Liver (tissue), 7 donors: ENCODE measurements at regions not wholly inside any gene's neighbourhood (a gene's known extent, or its start where the extent isn't known, plus 50 kb on each side); places are given as distances from the start of the nearest gene placed in this dataset.

Source experiments
- DNase-seq: peaks from one replicate; pipeline ENCODE4 v3.0.0-alpha.2; 2017; ENCODE audit warnings: low spot score
- H3K27ac ChIP-seq, 2 donors: one replicate each; pipeline ENCODE4 v1.7.0; 2013; ENCODE audit warnings: inconsistent platforms in 2 of 2, low read length in 2 of 2, control low read depth in 1 of 2, low read depth in 1 of 2, mild to moderate bottlenecking in 1 of 2
- H3K27me3 ChIP-seq, 4 donors: one replicate each; pipeline versions ENCODE4 v1.6.1 to v1.7.0; 2013; ENCODE audit warnings: low read length in 3 of 4, inconsistent platforms in 1 of 4, mild to moderate bottlenecking in 1 of 4, moderate library complexity in 1 of 4; ENCODE audit not compliant: control insufficient read depth in 4 of 4, insufficient read depth in 4 of 4
- H3K36me3 ChIP-seq, 4 donors: one replicate each; pipeline versions ENCODE4 v1.6.1 to v1.7.0; 2013; ENCODE audit warnings: low read length in 3 of 4, mild to moderate bottlenecking in 3 of 4, low read depth in 1 of 4, moderate library complexity in 1 of 4; ENCODE audit not compliant: control insufficient read depth in 4 of 4, insufficient read depth in 3 of 4
- H3K4me1 ChIP-seq, 4 donors: one replicate each; pipeline versions ENCODE4 v1.6.1 to v1.7.0; 2013; ENCODE audit warnings: low read length in 3 of 4, mild to moderate bottlenecking in 3 of 4, moderate library complexity in 1 of 4; ENCODE audit not compliant: control insufficient read depth in 4 of 4, insufficient read depth in 4 of 4
- H3K4me3 ChIP-seq, 3 donors: one replicate each; pipeline versions ENCODE4 v1.6.1 to v1.7.0; 2013; ENCODE audit warnings: low read length in 3 of 3, control low read depth in 1 of 3, low read depth in 1 of 3, mild to moderate bottlenecking in 1 of 3
- H3K9ac ChIP-seq, 2 donors: one replicate each; pipeline ENCODE4 v1.7.0; 2013; ENCODE audit warnings: low read length in 2 of 2, mild to moderate bottlenecking in 2 of 2, moderate library complexity in 2 of 2, control low read depth in 1 of 2, low read depth in 1 of 2
- H3K9me3 ChIP-seq, 4 donors: one replicate each; pipeline versions ENCODE4 v1.6.1 to v1.7.0; 2013; ENCODE audit warnings: low read length in 3 of 4; ENCODE audit not compliant: control insufficient read depth in 4 of 4
- EGR1 ChIP-seq, 2 donors: IDR thresholded peaks; 2 replicates each; pipeline ENCODE4 v1.6.1; 2016 to 2018; ENCODE audit warnings: antibody characterized with exemption in 2 of 2, low read depth in 2 of 2
- FOXA1 ChIP-seq: IDR thresholded peaks from 2 replicates; pipeline ENCODE4 v1.6.1; 2016; ENCODE audit warnings: antibody characterized with exemption
- FOXA2 ChIP-seq: IDR thresholded peaks from 2 replicates; pipeline ENCODE4 v1.6.1; 2016; ENCODE audit warnings: antibody characterized with exemption
- GABPA ChIP-seq, 2 donors: IDR thresholded peaks in 1 of 2; conservative IDR thresholded peaks in 1 of 2; 2 replicates each; pipeline ENCODE4 v1.6.1; 2016; ENCODE audit warnings: antibody characterized with exemption in 2 of 2, mild to moderate bottlenecking in 1 of 2, moderate library complexity in 1 of 2
- HNF4A ChIP-seq, 2 donors: conservative IDR thresholded peaks; 2 replicates each; pipeline ENCODE4 v1.6.1; 2016; ENCODE audit warnings: antibody characterized with exemption in 2 of 2, mild to moderate bottlenecking in 2 of 2
- HNF4G ChIP-seq: IDR thresholded peaks from 2 replicates; pipeline ENCODE4 v1.6.1; 2016; ENCODE audit warnings: antibody characterized with exemption
- JUND ChIP-seq, 2 donors: IDR thresholded peaks; 2 replicates each; pipeline ENCODE4 v1.6.1; 2016; ENCODE audit warnings: antibody characterized with exemption in 2 of 2
- NR2F2 ChIP-seq: IDR thresholded peaks from 2 replicates; pipeline ENCODE4 v1.6.1; 2016; ENCODE audit warnings: antibody characterized with exemption
- RAD21 ChIP-seq, 2 donors: IDR thresholded peaks; 2 replicates each; pipeline ENCODE4 v1.6.1; 2016; ENCODE audit warnings: antibody characterized with exemption in 2 of 2, mild to moderate bottlenecking in 2 of 2
- RXRA ChIP-seq, 2 donors: IDR thresholded peaks; 2 replicates each; pipeline ENCODE4 v1.6.1; 2017 to 2018; ENCODE audit warnings: antibody characterized with exemption in 2 of 2, mild to moderate bottlenecking in 1 of 2
- SP1 ChIP-seq: IDR thresholded peaks from 2 replicates; pipeline ENCODE4 v1.6.1; 2018; ENCODE audit warnings: antibody characterized with exemption, mild to moderate bottlenecking
- TAF1 ChIP-seq: conservative IDR thresholded peaks from 2 replicates; pipeline ENCODE4 v1.6.1; 2016; ENCODE audit warnings: antibody characterized with exemption, mild to moderate bottlenecking
- YY1 ChIP-seq: IDR thresholded peaks from 2 replicates; pipeline ENCODE4 v1.6.1; 2016; ENCODE audit warnings: antibody characterized with exemption, mild to moderate bottlenecking
- TF ChIP-seq, protein P1 (sequence below): IDR thresholded peaks from 2 replicates; pipeline ENCODE4 v1.6.1; 2016; ENCODE audit warnings: antibody characterized with exemption, mild to moderate bottlenecking
- TF ChIP-seq, protein P2 (sequence below): IDR thresholded peaks from 2 replicates; pipeline ENCODE4 v1.6.1; 2016; ENCODE audit warnings: antibody characterized with exemption
- TF ChIP-seq, protein P3 (sequence below): IDR thresholded peaks from 2 replicates; pipeline ENCODE4 v1.6.1; 2016; ENCODE audit warnings: antibody characterized with exemption
- TF ChIP-seq, protein P4 (sequence below): fragments of 150-350 bp; IDR thresholded peaks from 2 replicates; pipeline ENCODE4 v1.5.1; 2017; ENCODE audit warnings: improper control_type of control experiment, low read depth, low read length; ENCODE audit not compliant: missing input control
- TF ChIP-seq, protein P5 (sequence below): IDR thresholded peaks from 2 replicates; pipeline ENCODE4 v1.6.1; 2016; ENCODE audit warnings: antibody characterized with exemption
- donor health status: healthy.
- donor health status: healthy.
- donor health status: healthy.
- donor health status: healthy.

DNA sequence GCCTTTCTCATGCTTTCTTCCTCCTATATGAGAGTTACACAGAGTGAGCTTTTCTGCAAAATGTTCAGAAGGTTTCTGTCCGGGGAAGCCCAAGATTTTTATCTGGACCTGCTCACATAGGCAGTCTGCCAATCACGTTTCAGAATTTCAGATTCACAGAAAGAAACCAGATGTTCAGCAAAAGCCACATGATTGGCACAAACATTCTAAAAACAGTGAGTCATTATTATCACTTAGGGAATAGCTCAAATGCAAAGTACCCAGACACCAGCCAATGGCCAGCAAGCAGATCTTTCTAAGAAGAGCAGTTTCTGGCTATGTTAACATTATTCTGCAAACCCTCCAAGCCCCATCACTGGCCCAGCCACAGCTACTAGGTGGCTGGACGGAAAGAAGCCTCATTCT lies 1558.5 kb upstream of the TMEM132C start (continued):
- TF ChIP-seq, protein P1, sequence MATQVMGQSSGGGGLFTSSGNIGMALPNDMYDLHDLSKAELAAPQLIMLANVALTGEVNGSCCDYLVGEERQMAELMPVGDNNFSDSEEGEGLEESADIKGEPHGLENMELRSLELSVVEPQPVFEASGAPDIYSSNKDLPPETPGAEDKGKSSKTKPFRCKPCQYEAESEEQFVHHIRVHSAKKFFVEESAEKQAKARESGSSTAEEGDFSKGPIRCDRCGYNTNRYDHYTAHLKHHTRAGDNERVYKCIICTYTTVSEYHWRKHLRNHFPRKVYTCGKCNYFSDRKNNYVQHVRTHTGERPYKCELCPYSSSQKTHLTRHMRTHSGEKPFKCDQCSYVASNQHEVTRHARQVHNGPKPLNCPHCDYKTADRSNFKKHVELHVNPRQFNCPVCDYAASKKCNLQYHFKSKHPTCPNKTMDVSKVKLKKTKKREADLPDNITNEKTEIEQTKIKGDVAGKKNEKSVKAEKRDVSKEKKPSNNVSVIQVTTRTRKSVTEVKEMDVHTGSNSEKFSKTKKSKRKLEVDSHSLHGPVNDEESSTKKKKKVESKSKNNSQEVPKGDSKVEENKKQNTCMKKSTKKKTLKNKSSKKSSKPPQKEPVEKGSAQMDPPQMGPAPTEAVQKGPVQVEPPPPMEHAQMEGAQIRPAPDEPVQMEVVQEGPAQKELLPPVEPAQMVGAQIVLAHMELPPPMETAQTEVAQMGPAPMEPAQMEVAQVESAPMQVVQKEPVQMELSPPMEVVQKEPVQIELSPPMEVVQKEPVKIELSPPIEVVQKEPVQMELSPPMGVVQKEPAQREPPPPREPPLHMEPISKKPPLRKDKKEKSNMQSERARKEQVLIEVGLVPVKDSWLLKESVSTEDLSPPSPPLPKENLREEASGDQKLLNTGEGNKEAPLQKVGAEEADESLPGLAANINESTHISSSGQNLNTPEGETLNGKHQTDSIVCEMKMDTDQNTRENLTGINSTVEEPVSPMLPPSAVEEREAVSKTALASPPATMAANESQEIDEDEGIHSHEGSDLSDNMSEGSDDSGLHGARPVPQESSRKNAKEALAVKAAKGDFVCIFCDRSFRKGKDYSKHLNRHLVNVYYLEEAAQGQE: no peak
- no peak for TF ChIP-seq HNF4A (conservative IDR thresholded peaks at IDR 0.05)
- TF ChIP-seq FOXA1: no peak
- TF ChIP-seq SP1: no peak
- TF ChIP-seq, protein P2, sequence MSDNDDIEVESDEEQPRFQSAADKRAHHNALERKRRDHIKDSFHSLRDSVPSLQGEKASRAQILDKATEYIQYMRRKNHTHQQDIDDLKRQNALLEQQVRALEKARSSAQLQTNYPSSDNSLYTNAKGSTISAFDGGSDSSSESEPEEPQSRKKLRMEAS: no peak
- TF ChIP-seq HNF4G: no peak

DNA sequence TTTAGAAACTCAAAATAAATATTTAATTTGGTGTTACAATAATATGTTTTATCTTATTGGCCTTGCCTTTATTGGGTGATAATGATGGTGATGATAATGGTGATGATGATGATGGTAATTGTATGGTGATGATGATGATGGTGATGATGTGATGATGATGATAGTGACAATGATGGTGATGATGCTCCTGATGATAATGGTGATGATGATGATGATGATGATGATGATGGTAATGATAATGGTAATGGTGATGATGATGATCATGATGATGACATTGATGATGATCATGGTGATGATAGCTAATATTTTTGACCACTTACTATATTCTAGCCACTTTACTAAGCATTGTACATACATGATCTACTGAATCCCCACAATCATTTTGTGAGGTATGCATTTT lies 1548.6 kb upstream of the TMEM132C start:
- Histone ChIP-seq H3K27ac (no peak overlapping the region), H3K4me3 (no peak overlapping the region), H3K9ac (no peak overlapping the region), H3K27me3 (no peaks in the 10 kb centered on the region), H3K36me3 (no peaks in the 10 kb centered on the region), H3K9me3 (peaks cover 0 to 3% (median 0%) of the 10 kb centered on the region in 4 donors), H3K4me1 (no peaks in the 10 kb centered on the region)
- no peak for DNase-seq
- TF ChIP-seq RAD21 (IDR thresholded peaks at IDR 0.05) (no peak), GABPA (IDR thresholded peaks at IDR 0.05 in 1 of 2, conservative IDR thresholded peaks at IDR 0.05 in 1 of 2) (no peak), HNF4G (no peak), JUND (IDR thresholded peaks at IDR 0.05) (no peak), TAF1 (no peak), FOXA1 (no peak), NR2F2 (no peak), EGR1 (IDR thresholded peaks at IDR 0.05; ENCODE audit: low read depth in 2 of 2) (no peak), YY1 (no peak), RXRA (IDR thresholded peaks at IDR 0.05) (no peak), FOXA2 (no peak), SP1 (no peak), HNF4A (conservative IDR thresholded peaks at IDR 0.05) (no peak)
- TF ChIP-seq, protein P1: no peak
- TF ChIP-seq, protein P3, sequence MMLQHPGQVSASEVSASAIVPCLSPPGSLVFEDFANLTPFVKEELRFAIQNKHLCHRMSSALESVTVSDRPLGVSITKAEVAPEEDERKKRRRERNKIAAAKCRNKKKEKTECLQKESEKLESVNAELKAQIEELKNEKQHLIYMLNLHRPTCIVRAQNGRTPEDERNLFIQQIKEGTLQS: no peak
- TF ChIP-seq, protein P2: no peak
- TF ChIP-seq, protein P4, sequence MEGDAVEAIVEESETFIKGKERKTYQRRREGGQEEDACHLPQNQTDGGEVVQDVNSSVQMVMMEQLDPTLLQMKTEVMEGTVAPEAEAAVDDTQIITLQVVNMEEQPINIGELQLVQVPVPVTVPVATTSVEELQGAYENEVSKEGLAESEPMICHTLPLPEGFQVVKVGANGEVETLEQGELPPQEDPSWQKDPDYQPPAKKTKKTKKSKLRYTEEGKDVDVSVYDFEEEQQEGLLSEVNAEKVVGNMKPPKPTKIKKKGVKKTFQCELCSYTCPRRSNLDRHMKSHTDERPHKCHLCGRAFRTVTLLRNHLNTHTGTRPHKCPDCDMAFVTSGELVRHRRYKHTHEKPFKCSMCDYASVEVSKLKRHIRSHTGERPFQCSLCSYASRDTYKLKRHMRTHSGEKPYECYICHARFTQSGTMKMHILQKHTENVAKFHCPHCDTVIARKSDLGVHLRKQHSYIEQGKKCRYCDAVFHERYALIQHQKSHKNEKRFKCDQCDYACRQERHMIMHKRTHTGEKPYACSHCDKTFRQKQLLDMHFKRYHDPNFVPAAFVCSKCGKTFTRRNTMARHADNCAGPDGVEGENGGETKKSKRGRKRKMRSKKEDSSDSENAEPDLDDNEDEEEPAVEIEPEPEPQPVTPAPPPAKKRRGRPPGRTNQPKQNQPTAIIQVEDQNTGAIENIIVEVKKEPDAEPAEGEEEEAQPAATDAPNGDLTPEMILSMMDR: no peak
- TF ChIP-seq, protein P5, sequence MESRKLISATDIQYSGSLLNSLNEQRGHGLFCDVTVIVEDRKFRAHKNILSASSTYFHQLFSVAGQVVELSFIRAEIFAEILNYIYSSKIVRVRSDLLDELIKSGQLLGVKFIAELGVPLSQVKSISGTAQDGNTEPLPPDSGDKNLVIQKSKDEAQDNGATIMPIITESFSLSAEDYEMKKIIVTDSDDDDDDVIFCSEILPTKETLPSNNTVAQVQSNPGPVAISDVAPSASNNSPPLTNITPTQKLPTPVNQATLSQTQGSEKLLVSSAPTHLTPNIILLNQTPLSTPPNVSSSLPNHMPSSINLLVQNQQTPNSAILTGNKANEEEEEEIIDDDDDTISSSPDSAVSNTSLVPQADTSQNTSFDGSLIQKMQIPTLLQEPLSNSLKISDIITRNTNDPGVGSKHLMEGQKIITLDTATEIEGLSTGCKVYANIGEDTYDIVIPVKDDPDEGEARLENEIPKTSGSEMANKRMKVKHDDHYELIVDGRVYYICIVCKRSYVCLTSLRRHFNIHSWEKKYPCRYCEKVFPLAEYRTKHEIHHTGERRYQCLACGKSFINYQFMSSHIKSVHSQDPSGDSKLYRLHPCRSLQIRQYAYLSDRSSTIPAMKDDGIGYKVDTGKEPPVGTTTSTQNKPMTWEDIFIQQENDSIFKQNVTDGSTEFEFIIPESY: no peak
